HFF-Myc (cell line): ENCODE measurements at regions not wholly inside any gene's neighbourhood (a gene's known extent, or its start where the extent isn't known, plus 50 kb on each side); places are given as distances from the start of the nearest gene placed in this dataset.

Source experiments
- DNase-seq: peaks from one replicate; pipeline ENCODE4 v3.0.0-alpha.2; 2011; ENCODE audit warnings: low read depth; ENCODE audit errors: extremely low read depth
- H3K4me3 ChIP-seq: replicated peaks from 2 replicates; pipeline ENCODE4 v1.5.1; 2011; ENCODE audit warnings: low read depth, mild to moderate bottlenecking, control low read depth, low read length
- CTCF ChIP-seq: IDR thresholded peaks from 2 replicates; pipeline ENCODE4 v1.5.1; 2012; ENCODE audit warnings: mild to moderate bottlenecking, low read depth, low read length, control low read depth; ENCODE audit errors: missing control alignments

DNA sequence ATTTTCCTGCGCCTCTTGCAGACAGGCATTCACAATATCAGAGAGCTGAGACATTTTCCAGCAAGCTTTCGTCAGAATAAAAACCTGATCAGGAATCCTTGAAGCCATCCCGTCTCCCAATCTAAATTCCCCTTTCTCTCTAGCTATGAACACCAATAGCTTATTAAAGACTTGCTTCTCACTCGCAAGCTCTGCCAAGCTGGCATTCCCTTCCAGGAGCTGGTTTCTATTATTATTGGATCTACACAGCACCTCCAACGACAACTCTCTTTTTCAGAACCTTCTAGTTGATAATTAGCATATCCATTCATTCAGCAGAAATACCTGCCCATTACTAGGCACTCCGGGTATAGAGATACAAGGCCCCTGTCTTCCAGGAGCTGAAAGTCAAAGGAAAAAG is 350.3 kb downstream of the MTX2 start:
- H3K4me3 ChIP-seq = no peak overlapping the region
- TF ChIP-seq CTCF = no peak

GRCh38 chr2:176621350-176621749 is 352.1 kb downstream of the MTX2 start:
- no peak for TF ChIP-seq CTCF
- DNase-seq = no peak
- no peak overlapping the region for H3K4me3 ChIP-seq

More for the DNA sequence above, 350.3 kb downstream of the MTX2 start:
- no peak for DNase-seq

GRCh38 chr2:176622792-176623191 is 353.6 kb downstream of the MTX2 start:
- no peak for DNase-seq
- TF ChIP-seq CTCF = no peak
- no peak overlapping the region for H3K4me3 ChIP-seq

GRCh38 chr2:176626796-176627195 is 357.6 kb downstream of the MTX2 start:
- TF ChIP-seq CTCF = no peak
- no peak overlapping the region for H3K4me3 ChIP-seq
- DNase-seq = no peak

GRCh38 chr2:176628438-176628837 is 359.2 kb downstream of the MTX2 start:
- no peak overlapping the region for H3K4me3 ChIP-seq
- no peak for TF ChIP-seq CTCF
- DNase-seq = no peak

- no peak for TF ChIP-seq CTCF
- no peak for DNase-seq
Measured at GRCh38 chr2:176633754-176634153, 364.5 kb downstream of the MTX2 start.

DNA sequence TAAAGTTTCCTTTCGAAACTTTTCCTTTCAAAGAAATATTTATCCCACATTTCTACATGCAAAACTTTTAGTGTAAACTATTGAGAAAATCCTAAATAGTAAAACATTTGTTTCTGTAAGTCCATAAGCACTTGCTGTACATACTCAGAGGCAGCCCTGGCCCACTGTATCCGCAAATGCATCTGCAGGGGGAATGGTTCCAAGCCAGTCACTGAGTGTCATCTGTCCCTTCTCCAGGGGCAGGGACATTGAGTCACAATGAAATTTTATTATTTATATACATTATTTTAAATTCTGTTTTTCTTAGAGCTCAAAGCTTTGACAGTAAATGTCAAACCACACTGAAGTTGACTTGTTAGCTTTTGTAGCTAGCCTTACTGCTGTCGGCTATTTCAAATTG is 367.2 kb downstream of the MTX2 start:
- DNase-seq = no peak
- no peak for TF ChIP-seq CTCF
- H3K4me3 ChIP-seq = no peak overlapping the region

More at GRCh38 chr2:176633754-176634153, 364.5 kb downstream of the MTX2 start:
- no peak overlapping the region for H3K4me3 ChIP-seq
